Brain microvascular endothelial cell (primary cell): ENCODE measurements at regions not wholly inside any gene's neighbourhood (a gene's known extent, or its start where the extent isn't known, plus 50 kb on each side); places are given as distances from the start of the nearest gene placed in this dataset.

ENCODE experiments used
- DNase-seq: peaks from one replicate; pipeline ENCODE4 v3.0.0-alpha.2; 2020
- H3K27ac ChIP-seq: fragments of 250-450 bp; sonication (Bioruptor Pico); 2 replicates; pipeline ENCODE4 v1.5.1; 2020; ENCODE audit warnings: mild to moderate bottlenecking, moderate library complexity
- H3K27me3 ChIP-seq: fragments of 250-450 bp; sonication (Bioruptor Pico); replicated peaks from 2 replicates; pipeline ENCODE4 v1.5.1; 2020; ENCODE audit warnings: mild to moderate bottlenecking
- H3K36me3 ChIP-seq: fragments of 250-450 bp; sonication (Bioruptor Pico); replicated peaks from 2 replicates; pipeline ENCODE4 v1.5.1; 2020; ENCODE audit warnings: mild to moderate bottlenecking
- H3K4me3 ChIP-seq: 2 replicates; pipeline ENCODE4 v1.5.1; 2011; ENCODE audit warnings: low read depth, mild to moderate bottlenecking, control low read depth, low read length, moderate library complexity
- CTCF ChIP-seq: IDR thresholded peaks from 2 replicates; pipeline ENCODE4 v1.5.1; 2011; ENCODE audit warnings: low read depth, mild to moderate bottlenecking, moderate library complexity, low read length, control low read depth, inconsistent platforms; ENCODE audit errors: missing control alignments
- in situ Hi-C: cut with HindIII; loops from 2 replicates; pipeline ENCODE4 v1.10.0; 2017; ENCODE audit warnings: low sequenced_read_pairs, low pct_ligation_motif_present

DNA sequence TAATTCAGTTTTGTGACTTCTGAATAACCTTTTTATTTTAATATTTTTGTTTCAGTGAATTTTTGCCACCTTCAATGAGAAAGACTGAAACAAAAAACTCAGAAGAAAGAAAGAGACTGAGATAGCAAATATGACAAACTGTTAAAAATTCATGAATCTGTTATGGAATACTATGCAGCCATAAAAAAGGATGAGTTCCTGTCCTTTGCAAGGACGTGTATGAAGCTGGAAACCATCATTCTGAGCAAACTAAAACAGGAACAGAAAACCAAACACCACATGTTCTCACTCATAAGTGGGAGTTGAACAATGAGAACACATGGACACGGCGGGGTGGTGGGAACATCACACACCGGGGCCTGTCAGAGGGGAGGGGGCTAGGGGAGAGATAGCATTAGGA, 193.4 kb upstream of the FGGY start:
- Histone ChIP-seq H3K36me3 (no peaks in the 10 kb centered on the region), H3K4me3 (no peak overlapping the region), H3K27ac (no peak overlapping the region), H3K27me3 (no peaks in the 10 kb centered on the region)
- in situ Hi-C loops: no loop called here
- no peak for DNase-seq
- TF ChIP-seq CTCF: no peak

DNA sequence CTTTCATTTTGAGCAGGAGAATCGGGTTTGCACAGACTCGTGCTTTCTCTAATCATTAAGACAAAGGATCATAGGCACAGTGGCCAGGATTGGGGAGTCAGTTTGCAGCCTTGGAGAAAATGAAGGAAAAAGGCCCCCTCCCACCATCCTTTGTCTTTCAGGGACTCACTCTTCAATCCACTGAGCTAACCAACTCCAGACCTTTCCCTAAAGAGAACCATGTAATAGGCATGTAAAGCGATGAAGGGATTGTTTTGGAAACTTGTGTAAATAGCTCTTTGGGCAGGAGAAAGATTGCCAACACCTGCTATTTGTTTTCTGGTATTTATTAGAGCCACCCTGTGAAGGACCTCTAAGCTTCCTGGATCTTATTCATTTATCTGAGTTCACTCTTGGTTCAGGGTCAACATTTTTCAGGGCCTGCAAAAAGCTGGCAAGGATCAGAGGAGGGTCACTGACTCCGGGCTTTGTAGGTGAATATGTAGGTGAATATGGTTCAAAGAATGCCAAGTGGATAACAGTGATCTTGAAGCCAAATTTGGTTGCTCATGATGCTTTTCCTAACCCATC, 192.6 kb upstream of the FGGY start:
- DNase-seq: no peak
- TF ChIP-seq CTCF: no peak
- in situ Hi-C loops: no loop called here

GRCh38 chr1:59105548-59106507, 191.1 kb upstream of the FGGY start:
- TF ChIP-seq CTCF: no peak
- Histone ChIP-seq H3K27me3 (no peaks in the 10 kb centered on the region), H3K27ac (no peak overlapping the region), H3K4me3 (no peak overlapping the region), H3K36me3 (no peaks in the 10 kb centered on the region)
- no peak for DNase-seq
- in situ Hi-C loops: no loop called here

More for the DNA sequence above, 192.6 kb upstream of the FGGY start:
- Histone ChIP-seq H3K36me3 (no peaks in the 10 kb centered on the region), H3K27me3 (no peaks in the 10 kb centered on the region), H3K27ac (no peak overlapping the region), H3K4me3 (no peak overlapping the region)

- Histone ChIP-seq H3K4me3 (no peak overlapping the region), H3K36me3 (no peaks in the 10 kb centered on the region), H3K27me3 (no peaks in the 10 kb centered on the region), H3K27ac (no peak overlapping the region)
- DNase-seq: no peak
- in situ Hi-C loops: no loop called here
- no peak for TF ChIP-seq CTCF
Measured at GRCh38 chr1:59107516-59107915, 189.4 kb upstream of the FGGY start.

- no peak for TF ChIP-seq CTCF
- Histone ChIP-seq H3K27ac (no peak overlapping the region), H3K27me3 (no peaks in the 10 kb centered on the region), H3K36me3 (no peaks in the 10 kb centered on the region), H3K4me3 (no peak overlapping the region)
- DNase-seq: no peak
- in situ Hi-C loops: no loop called here
Measured at GRCh38 chr1:59107916-59108315, 189.0 kb upstream of the FGGY start.
